ENCODE measurements at regions not wholly inside any gene's neighbourhood (a gene's known extent, or its start where the extent isn't known, plus 50 kb on each side); places are given as distances from the start of the nearest gene placed in this dataset.
A peak's percentile ranks its signal among the peaks of the same experiment; 100 is the strongest.

DNA sequence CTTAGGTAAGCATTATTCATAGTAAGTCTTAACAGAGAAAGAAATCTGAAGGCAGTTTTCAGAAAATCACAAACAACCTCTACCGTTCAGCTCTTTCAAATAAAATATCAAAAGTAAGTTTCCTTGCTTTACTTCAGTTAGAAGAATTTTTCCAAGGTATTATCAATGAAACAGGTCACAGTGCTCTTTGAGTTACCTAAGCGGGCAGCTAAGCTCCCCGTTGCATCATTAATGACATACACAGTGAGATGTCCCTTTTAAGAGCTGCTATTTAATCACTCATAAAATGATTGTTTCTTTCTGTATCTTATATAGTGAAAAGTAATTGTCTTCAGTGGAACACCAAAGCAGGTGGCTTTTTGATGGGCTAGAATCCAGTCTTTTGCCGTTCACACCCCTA, 86.2 kb upstream of the PIK3R1 start:
- Histone ChIP-seq H3K4me3 (no peak overlapping the region), H3K27ac (no peak overlapping the region), H3K4me1 (peaks cover 0 to 13% (median 4%) of the 10 kb centered on the region in 4 donors), H3K27me3 (no peaks in the 10 kb centered on the region), H3K36me3 (no peaks in the 10 kb centered on the region), H3K9me3 (no peaks in the 10 kb centered on the region)
- no peak for DNase-seq
- TF ChIP-seq, protein P1, sequence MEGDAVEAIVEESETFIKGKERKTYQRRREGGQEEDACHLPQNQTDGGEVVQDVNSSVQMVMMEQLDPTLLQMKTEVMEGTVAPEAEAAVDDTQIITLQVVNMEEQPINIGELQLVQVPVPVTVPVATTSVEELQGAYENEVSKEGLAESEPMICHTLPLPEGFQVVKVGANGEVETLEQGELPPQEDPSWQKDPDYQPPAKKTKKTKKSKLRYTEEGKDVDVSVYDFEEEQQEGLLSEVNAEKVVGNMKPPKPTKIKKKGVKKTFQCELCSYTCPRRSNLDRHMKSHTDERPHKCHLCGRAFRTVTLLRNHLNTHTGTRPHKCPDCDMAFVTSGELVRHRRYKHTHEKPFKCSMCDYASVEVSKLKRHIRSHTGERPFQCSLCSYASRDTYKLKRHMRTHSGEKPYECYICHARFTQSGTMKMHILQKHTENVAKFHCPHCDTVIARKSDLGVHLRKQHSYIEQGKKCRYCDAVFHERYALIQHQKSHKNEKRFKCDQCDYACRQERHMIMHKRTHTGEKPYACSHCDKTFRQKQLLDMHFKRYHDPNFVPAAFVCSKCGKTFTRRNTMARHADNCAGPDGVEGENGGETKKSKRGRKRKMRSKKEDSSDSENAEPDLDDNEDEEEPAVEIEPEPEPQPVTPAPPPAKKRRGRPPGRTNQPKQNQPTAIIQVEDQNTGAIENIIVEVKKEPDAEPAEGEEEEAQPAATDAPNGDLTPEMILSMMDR (IDR thresholded peaks at IDR 0.05) = no peak
- intact Hi-C loops (cut with DNase I; ENCODE audit: low total_unique reads) = no loop called here

DNA sequence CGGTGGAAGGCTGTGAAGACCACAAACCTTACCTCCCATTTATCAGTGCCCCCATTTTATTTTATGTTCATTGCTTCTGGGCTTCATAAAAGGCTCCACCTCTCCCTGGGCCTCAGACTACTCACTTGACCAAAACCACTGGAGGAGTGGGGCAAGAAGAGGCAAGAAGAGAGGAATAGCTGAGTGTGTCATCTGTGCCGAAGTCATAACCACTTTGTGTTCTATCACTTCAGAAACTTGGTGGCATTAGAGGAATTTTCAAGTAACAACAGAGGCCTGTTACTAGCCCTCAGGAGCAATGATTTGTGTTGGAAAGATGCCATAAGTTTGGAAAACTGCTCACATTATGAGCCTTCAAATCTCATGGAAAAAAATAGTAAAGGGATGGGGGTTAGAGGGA, 88.7 kb upstream of the PIK3R1 start:
- TF ChIP-seq, protein P1 (IDR thresholded peaks at IDR 0.05) = no peak
- H3K27ac ChIP-seq = peak overlapping the region; percentile 17 to 27
- H3K4me1 ChIP-seq = peaks cover 0 to 16% (median 4%) of the 10 kb centered on the region in 4 donors
- no peaks in the 10 kb centered on the region for H3K9me3 ChIP-seq
- intact Hi-C loops (cut with DNase I; ENCODE audit: low total_unique reads) = no loop called here
- H3K4me3 ChIP-seq = no peak overlapping the region
- H3K27me3 ChIP-seq = no peaks in the 10 kb centered on the region
- no peak for DNase-seq
- no peaks in the 10 kb centered on the region for H3K36me3 ChIP-seq

DNA sequence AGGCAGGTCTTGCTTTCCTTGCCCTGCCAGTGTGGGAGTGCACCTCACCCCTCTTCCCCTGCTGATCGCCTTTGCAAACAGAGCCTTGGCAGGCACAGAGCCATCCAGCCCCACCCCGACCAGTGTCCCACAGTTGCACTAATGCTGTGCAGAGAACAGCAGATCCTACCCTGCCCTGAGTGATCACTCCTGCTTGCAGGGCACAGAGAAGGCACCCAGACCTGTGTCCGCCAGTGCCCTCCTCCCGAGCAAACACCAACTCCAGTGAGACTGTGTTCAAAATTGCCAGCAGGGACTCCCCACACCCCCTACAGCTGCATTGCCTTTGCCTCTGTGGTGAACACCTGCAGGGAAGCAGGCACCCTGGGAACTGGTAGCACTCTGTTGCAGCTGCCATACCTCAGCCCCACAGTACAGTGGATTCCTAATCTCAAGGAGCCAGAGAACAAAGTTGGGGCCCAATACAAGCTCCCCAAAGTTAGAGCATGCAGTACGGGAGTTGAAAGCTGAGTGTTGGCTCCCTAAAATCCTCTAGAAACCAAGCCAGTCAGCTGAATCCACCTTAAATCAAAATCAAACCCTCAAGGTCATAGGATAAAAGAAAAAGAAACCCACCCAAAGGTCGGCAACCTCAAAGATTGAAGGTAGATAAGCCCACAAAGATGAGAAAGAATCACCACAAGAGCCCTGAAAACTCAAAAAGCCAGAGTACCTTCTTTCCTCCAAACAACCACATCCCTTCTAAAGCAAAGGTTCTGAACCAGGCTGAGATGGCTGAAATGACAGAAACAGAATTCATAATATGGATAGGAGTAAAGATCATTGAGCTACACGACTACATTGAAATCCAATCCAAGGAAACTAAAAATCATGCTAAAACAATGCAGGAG, 92.9 kb upstream of the PIK3R1 start:
- intact Hi-C loops (cut with DNase I; ENCODE audit: low total_unique reads) = no loop called here
- no peak overlapping the region for H3K27ac ChIP-seq
- TF ChIP-seq, protein P1 (IDR thresholded peaks at IDR 0.05) = no peak
- no peaks in the 10 kb centered on the region for H3K9me3 ChIP-seq
- H3K36me3 ChIP-seq = no peaks in the 10 kb centered on the region
- DNase-seq = no peak
- H3K4me3 ChIP-seq = no peak overlapping the region
- peaks cover 0 to 16% (median 4%) of the 10 kb centered on the region in 4 donors for H3K4me1 ChIP-seq
- no peaks in the 10 kb centered on the region for H3K27me3 ChIP-seq

DNA sequence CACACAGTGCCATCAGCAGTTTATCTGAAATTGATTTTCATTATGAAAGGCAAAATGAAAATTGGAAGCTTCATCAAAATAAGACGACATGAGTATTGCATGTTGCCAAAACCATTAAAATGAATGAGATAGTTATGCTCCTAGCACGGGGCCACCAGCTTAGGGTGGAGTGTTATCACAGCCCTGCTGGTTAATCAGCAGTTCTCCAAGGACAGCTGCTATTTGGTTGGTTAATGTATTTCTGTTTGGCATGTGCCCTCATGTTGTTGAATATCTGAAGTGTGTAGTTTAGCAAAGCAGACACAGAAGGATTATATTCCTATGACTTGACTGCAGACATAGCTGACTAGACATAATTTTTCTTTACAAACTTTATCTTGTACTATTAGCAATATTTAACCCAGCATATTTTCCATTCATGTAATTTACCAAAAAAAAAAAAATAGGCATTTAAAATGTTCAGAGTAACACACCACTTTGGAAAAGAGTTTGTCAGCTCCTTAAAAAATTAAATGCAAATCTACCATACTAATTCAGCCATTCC, 98.6 kb upstream of the PIK3R1 start:
- DNase-seq = no peak
- H3K9me3 ChIP-seq = no peaks in the 10 kb centered on the region
- H3K27ac ChIP-seq = no peak overlapping the region
- no peak overlapping the region for H3K4me3 ChIP-seq
- H3K36me3 ChIP-seq = no peaks in the 10 kb centered on the region
- TF ChIP-seq, protein P1 (IDR thresholded peaks at IDR 0.05) = no peak
- intact Hi-C loops (cut with DNase I; ENCODE audit: low total_unique reads) = no loop called here
- H3K27me3 ChIP-seq = no peaks in the 10 kb centered on the region
- H3K4me1 ChIP-seq = no peaks in the 10 kb centered on the region

DNA sequence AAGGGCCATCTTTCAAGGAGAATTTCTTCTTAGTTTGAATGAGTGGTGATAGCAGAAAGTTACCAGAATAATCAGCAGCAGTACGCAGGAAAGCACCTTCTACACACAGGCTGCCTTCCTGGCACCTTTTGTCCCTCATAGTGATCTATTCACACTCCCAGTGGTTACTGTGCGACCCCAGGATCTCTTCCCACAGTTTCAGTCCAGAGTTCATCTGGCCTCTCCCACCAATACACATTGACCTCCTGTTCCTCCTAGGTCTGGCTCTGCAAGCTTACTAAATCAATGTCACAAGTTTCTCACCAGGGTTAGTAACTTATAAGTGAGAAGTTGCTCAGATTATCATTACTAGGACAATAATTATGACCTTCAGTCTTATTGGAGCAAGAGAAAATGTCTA, 99.1 kb upstream of the PIK3R1 start:
- intact Hi-C loops (cut with DNase I; ENCODE audit: low total_unique reads) = no loop called here
- H3K27me3 ChIP-seq = no peaks in the 10 kb centered on the region

More for the DNA sequence above, 99.1 kb upstream of the PIK3R1 start:
- Histone ChIP-seq H3K36me3 (no peaks in the 10 kb centered on the region), H3K9me3 (no peaks in the 10 kb centered on the region), H3K27ac (no peak overlapping the region), H3K4me1 (no peaks in the 10 kb centered on the region), H3K4me3 (no peak overlapping the region)
- no peak for DNase-seq
- TF ChIP-seq, protein P1 (IDR thresholded peaks at IDR 0.05) = no peak

Measured in tibial artery (tissue), 4 donors.